ENCODE measurements at regions not wholly inside any gene's neighbourhood (a gene's known extent, or its start where the extent isn't known, plus 50 kb on each side); places are given as distances from the start of the nearest gene placed in this dataset.
"Not testable (repeated sequence)": the region's sequence is repeated elsewhere in the genome, so short reads cannot be mapped to it uniquely, and the experiment has no call there.

DNA sequence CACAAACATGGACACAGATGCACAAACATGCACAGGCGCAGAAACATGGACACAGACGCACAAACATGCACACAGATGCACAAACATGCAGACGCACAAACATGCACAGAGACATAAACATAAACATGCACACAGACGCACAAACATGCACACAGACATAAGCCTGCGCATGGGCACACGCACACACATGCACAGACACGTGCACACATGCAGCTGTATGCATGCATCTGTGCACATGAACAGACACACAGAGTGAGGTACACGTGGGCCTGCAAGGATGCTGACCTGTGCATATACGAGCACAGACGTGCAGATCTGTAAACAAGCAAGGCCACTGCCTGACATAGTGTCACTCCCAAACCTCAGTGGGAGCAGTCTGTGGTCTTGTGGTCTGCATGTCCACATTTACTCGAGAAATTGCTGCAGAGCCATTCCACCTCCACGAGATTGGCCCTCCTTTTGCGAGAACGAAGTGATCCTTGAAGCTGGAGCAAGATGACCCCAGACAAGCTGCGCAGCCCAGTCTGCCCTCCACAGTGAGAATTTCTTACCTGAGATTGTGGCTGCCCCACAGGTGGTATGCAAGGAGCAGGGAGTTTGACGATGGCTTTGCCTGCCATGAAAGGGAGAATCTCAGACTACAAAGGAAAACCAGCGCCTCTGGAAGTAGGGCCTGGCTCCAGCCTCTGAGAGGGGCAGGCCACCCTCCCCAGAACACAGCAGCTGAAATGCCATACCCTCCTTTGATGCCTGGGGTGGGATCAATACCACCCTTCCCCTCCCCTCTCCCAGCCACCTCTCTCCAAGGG, 299.9 kb downstream of the BRD1 start:
- no peak for DNase-seq (ENCODE audit: low read depth)

DNA sequence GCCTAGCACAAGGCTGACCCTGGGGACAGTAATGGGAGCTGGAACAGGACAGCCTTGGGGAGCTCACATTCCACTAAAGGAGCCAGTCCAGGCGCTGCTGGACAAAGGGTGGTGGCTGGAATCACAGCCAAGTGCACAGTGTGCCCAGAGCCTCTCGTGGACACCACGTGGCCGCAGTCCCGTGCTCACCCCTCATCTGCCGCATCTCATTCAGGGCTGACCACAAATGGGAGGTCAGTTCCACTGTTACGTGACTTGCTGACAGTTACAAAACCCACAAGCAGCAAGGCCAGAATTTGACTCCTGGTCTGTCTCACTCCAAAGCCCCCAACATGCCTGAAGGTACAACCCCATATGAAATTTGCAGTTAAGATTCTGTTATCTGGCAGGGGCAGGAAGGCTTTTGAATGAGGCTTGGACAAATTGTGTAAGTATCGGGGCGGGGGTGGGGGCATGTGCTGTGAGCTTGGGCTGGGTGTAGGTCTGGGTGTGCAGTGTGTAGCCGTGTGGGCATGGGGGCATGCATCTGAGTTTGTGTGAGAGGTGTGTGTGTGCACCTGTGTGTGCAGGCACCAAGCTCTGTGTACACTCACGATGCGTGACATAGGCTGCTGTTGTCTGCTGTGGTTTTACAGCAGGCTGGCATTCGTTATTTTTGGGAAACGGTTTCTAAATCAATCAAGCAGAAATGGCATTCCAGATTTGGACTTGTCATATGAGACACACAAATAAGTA, 301.7 kb downstream of the BRD1 start:
- DNase-seq (ENCODE audit: low read depth) = no peak

GRCh38 chr22:49525360-49525759, 302.3 kb downstream of the BRD1 start:
- DNase-seq (ENCODE audit: low read depth) = no peak

- no peak for DNase-seq (ENCODE audit: low read depth)
These were observed 303.3 kb downstream of the BRD1 start for GRCh38 chr22:49524362-49524761.

DNA sequence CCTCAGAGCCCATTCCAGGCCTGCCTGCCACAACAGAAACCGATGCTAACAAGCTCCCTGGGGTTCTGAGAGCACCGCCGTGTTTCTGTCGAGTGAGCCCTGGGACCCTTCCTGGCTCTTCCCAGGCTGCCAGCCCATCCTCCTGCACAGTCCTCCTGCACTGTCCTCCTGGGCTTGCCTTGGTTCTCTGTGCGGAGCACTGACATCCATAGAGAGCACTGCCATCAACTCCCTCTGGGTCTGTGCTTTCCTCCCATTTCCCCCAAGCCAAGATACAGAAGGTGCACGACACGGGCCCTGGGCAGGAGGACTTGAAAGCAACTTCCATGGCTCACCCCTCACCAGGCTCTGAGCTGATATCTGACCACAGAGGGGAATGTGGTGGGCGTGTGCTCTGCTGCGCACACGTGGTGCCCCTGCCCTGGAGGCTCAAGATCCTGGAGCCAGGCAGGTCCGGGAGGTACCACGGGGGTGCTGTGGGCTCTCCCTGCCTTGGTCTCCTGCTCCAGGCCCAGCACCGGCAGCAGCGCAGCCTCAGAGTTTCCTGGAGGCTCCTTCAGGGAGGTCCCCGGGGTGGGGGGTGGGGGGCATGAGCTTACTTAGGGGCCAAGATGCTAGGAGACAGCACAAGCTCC, 304.2 kb downstream of the BRD1 start:
- DNase-seq (ENCODE audit: low read depth) = no peak

DNA sequence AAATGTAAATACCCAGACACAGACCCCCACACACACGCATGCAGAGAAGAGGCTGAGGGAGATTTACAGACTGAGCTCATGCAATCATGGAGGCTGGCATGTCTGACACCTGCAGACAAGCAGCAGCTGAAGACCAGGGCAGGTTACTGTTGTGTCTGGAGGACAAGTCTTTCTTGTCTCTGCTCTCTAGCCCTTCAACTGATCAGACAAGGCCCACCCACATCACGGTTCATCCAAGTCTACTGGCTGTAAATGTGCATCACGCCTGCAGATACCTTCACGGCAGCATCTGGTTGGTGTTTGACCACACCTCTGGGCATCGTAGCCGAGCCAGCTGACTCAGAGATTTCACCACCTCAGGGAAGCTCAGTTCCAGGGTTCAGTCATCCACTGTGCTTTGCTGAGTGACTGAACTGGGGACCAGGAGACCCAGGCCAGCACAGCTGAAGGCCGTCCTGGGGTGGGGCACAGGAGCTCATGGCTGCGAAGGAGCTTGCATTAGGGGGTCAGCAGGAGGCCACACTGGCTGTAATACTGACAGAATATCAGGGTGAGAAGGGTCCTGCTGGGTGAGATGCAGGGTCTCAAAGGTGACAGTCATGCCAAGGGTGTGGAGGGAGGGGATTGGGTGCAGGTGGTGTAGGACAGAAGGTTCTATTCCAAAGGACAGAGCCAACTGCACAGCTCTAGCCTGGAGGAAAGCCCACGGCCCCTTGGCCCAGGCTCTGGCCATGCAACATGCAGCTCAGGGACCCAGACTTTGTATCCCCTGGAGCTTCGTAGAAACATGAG, 304.9 kb downstream of the BRD1 start:
- no peak for DNase-seq (ENCODE audit: low read depth)

DNA sequence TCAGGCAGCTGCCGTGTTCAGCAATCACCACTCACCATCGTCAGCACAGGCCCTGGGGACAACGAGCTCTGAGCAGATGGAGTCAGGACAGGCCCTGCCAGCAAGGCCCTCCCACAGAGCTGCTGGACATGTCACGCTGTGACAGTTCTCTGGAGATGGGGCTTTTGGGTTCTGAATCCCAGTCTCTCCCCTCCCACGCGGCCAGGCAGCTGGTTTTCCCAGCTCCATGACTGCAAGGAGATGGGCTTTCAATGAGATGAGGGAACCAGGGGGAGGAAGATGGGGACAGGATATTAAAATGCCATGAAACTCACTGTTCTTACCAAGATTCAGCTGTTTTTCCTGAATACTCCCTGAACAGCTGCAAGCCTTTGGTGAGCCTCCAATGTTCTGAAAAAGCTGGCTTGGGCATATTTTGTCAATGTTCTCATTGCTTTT, 305.9 kb downstream of the BRD1 start:
- no peak for DNase-seq (ENCODE audit: low read depth)

- DNase-seq (ENCODE audit: low read depth) = no peak
These were observed 308.4 kb downstream of the BRD1 start for GRCh38 chr22:49519117-49519737.

- no peak for DNase-seq (ENCODE audit: low read depth)
These were observed 309.2 kb downstream of the BRD1 start for GRCh38 chr22:49518436-49518970.

- no peak for DNase-seq (ENCODE audit: low read depth)
These were observed 309.9 kb downstream of the BRD1 start for GRCh38 chr22:49517667-49518185.

GRCh38 chr22:49517211-49517610, 310.5 kb downstream of the BRD1 start:
- DNase-seq (ENCODE audit: low read depth) = no peak

GRCh38 chr22:49515475-49515874, 312.2 kb downstream of the BRD1 start:
- no peak for DNase-seq (ENCODE audit: low read depth)

DNA sequence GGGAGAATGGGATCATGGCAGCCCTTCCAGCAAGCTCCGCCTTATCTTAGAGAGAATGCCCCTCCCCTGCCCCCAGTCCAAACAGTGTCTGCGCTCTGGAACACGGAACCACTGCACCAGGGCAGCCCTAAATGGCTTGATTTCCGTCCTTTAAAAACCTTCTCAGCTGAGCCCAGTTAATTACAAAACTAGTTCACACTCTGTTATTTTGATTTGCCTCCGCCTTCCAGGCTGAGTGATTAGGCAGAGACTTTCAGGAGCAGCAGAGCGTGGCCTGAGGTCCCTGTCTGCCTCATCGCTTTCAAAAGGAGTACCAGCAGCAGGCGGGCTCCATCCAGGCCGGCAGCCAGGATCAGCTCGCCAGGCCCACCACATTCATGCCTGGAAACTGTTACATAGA, 313.0 kb downstream of the BRD1 start:
- DNase-seq (ENCODE audit: low read depth) = no peak

- DNase-seq (ENCODE audit: low read depth) = no peak
These were observed 313.5 kb downstream of the BRD1 start for GRCh38 chr22:49514211-49514610.

- no peak for DNase-seq (ENCODE audit: low read depth)
These were observed 314.3 kb downstream of the BRD1 start for GRCh38 chr22:49513358-49513851.

- DNase-seq (ENCODE audit: low read depth) = no peak
These were observed 315.0 kb downstream of the BRD1 start for GRCh38 chr22:49512487-49513165.

GRCh38 chr22:49511393-49512189, 316.1 kb downstream of the BRD1 start:
- DNase-seq (ENCODE audit: low read depth) = not testable (repeated sequence)

DNA sequence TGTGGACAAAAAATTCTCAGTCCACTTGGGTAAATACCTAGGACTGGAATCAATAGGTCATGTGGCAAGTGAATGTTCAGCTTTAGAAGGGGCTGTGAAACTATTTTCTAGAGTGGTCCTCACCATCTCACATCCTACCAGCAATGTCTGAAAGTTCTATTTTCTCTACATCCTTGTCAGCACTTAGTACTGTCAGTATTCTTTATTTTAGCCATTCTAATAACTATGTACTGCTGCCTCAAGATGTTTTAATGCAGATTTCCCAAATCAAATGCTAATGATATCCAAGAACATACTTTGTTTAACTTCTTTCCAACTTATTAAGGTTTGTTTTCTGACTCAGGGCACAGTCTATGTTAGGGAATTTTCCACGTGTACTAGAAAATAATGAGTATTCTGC, 317.0 kb downstream of the BRD1 start:
- no peak for DNase-seq (ENCODE audit: low read depth)

DNA sequence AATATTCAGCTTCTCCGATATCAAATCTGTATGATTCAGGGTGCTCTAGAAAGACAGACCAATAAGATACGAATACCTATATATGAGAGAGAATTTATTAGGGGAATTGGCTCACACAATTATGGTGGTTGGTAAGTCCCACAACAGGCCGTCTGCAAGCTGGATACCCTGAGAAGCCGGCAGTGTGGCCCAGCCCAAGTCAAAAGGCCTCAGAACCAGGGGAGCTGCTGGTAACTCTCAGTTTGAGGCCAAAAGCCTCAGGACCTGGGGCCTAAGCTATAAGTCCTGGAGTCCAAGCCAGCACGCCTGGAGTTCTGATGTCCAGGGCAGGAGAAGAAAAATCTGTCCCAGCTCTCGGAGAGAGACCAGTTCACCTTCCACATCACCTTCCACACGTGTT, 318.7 kb downstream of the BRD1 start:
- DNase-seq (ENCODE audit: low read depth) = no peak

GRCh38 chr22:49508561-49508960, 319.1 kb downstream of the BRD1 start:
- no peak for DNase-seq (ENCODE audit: low read depth)
